DOHH2 (cell line): ENCODE measurements at regions not wholly inside any gene's neighbourhood (a gene's known extent, or its start where the extent isn't known, plus 50 kb on each side); places are given as distances from the start of the nearest gene placed in this dataset.

ENCODE experiments used
- H3F3A ChIP-seq: fragments of 200-600 bp; sonication (generic), shearing (Covaris generic); 2 replicates; pipeline ENCODE4 v1.6.0; 2016; ENCODE audit warnings: antibody characterized with exemption, mild to moderate bottlenecking; ENCODE audit not compliant: control insufficient read depth, insufficient read depth
- H3K27ac ChIP-seq: fragments of 200-600 bp; sonication (generic); 2 replicates; pipeline ENCODE4 v1.5.1; 2014; ENCODE audit warnings: low read depth, mild to moderate bottlenecking, low read length, moderate library complexity
- H3K27me3 ChIP-seq: fragments of 200-600 bp; sonication (generic); 2 replicates; pipeline ENCODE4 v1.6.1; 2014; ENCODE audit warnings: mild to moderate bottlenecking, low read length, mixed read lengths; ENCODE audit not compliant: control insufficient read depth
- H3K36me3 ChIP-seq: fragments of 200-600 bp; sonication (generic); 2 replicates; pipeline ENCODE4 v1.6.1; 2014; ENCODE audit warnings: mild to moderate bottlenecking, low read length, moderate library complexity, mixed read lengths; ENCODE audit not compliant: control insufficient read depth
- H3K4me1 ChIP-seq: fragments of 200-600 bp; sonication (generic); 2 replicates; pipeline ENCODE4 v1.6.1; 2014; ENCODE audit warnings: mild to moderate bottlenecking, low read length, mixed read lengths; ENCODE audit not compliant: control insufficient read depth
- H3K4me2 ChIP-seq: fragments of 200-600 bp; sonication (generic); 2 replicates; pipeline ENCODE4 v1.6.0; 2014; ENCODE audit warnings: mild to moderate bottlenecking, low read length, moderate library complexity
- H3K4me3 ChIP-seq: fragments of 200-600 bp; sonication (generic); 2 replicates; pipeline ENCODE4 v1.5.1; 2014; ENCODE audit warnings: mild to moderate bottlenecking, low read length, mixed read lengths
- H3K79me2 ChIP-seq: fragments of 200-600 bp; sonication (generic); 2 replicates; pipeline ENCODE4 v1.6.1; 2014; ENCODE audit warnings: mild to moderate bottlenecking, low read length, mixed read lengths; ENCODE audit not compliant: control insufficient read depth
- H3K9me2 ChIP-seq: fragments of 200-600 bp; sonication (generic); replicated peaks from 2 replicates; pipeline ENCODE4 v1.6.1; 2014; ENCODE audit warnings: mild to moderate bottlenecking, low read length, mixed read lengths; ENCODE audit not compliant: control insufficient read depth
- H3K9me3 ChIP-seq: fragments of 200-600 bp; sonication (generic); 2 replicates; pipeline ENCODE4 v1.6.1; 2014; ENCODE audit warnings: antibody characterized with exemption, low read length, mixed read lengths; ENCODE audit not compliant: control insufficient read depth, insufficient read depth
- H4K20me1 ChIP-seq: fragments of 200-600 bp; sonication (generic); 2 replicates; pipeline ENCODE4 v1.6.0; 2014; ENCODE audit warnings: low read depth, mild to moderate bottlenecking, antibody characterized with exemption, low read length, moderate library complexity; ENCODE audit not compliant: control insufficient read depth, insufficient read depth
- EZH2phosphoT487 ChIP-seq: fragments of 200-600 bp; sonication (generic); IDR thresholded peaks from 2 replicates; pipeline ENCODE4 v1.6.1; 2017; ENCODE audit warnings: borderline replicate concordance, mild to moderate bottlenecking, antibody characterized with exemption, low read length, moderate library complexity, mixed read lengths
- TF ChIP-seq, protein P1 (sequence below): fragments of 200-600 bp; sonication (generic); IDR thresholded peaks from one replicate; pipeline ENCODE4 v1.5.1; 2014; ENCODE audit warnings: antibody characterized with exemption, mild to moderate bottlenecking, low read depth, low read length; ENCODE audit not compliant: poor library complexity, severe bottlenecking

DNA sequence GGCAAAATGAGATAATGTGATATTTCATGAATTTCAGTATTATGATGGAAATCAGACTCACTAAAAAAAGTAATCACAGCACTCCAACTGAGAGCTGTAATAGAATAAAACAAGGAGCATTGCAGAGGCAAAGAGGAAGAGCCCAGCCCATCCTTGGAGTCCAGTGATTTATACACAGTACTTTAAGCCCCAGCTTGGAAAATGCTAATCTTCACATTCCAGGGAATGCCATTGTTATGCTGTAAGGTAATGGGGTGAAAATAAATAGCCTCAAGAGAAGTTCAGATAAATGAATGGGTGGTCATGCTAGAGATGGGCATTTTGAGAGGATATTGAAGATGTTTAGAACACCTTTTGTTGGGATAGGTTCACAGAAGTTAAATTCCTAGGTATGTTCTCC lies 190.3 kb upstream of the TAPT1 start:
- Histone ChIP-seq H3K4me1 (no peaks in the 10 kb centered on the region), H3K9me3 (no peaks in the 10 kb centered on the region), H3K36me3 (no peaks in the 10 kb centered on the region), H4K20me1 (no peaks in the 10 kb centered on the region), H3F3A (no peaks in the 10 kb centered on the region), H3K4me2 (no peak overlapping the region), H3K9me2 (no peaks in the 10 kb centered on the region), H3K27me3 (no peaks in the 10 kb centered on the region), H3K79me2 (no peaks in the 10 kb centered on the region), H3K4me3 (no peak overlapping the region), H3K27ac (no peak overlapping the region)
- no peak for TF ChIP-seq EZH2phosphoT487
- TF ChIP-seq, protein P1, sequence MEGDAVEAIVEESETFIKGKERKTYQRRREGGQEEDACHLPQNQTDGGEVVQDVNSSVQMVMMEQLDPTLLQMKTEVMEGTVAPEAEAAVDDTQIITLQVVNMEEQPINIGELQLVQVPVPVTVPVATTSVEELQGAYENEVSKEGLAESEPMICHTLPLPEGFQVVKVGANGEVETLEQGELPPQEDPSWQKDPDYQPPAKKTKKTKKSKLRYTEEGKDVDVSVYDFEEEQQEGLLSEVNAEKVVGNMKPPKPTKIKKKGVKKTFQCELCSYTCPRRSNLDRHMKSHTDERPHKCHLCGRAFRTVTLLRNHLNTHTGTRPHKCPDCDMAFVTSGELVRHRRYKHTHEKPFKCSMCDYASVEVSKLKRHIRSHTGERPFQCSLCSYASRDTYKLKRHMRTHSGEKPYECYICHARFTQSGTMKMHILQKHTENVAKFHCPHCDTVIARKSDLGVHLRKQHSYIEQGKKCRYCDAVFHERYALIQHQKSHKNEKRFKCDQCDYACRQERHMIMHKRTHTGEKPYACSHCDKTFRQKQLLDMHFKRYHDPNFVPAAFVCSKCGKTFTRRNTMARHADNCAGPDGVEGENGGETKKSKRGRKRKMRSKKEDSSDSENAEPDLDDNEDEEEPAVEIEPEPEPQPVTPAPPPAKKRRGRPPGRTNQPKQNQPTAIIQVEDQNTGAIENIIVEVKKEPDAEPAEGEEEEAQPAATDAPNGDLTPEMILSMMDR: no peak

DNA sequence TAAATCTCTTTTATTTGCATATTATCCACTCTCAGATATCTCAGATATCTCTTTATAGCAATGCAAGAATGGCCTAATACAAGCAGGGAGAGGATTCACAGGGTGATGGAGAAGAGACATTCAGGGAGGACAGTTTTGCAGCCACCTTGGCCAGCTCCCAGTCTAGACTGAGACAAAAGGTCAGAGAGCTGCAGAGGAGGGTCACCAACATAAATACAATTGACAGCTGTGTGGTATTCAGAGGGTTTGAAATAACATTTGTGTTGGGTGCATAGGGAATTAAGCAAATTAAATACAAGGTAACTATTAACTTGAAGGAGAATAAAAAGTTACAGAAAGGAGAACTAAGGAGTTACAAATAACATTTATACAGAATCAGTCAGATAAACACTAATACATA lies 189.5 kb upstream of the TAPT1 start:
- no peak for TF ChIP-seq EZH2phosphoT487
- TF ChIP-seq, protein P1: no peak
- Histone ChIP-seq H3F3A (no peaks in the 10 kb centered on the region), H3K4me1 (no peaks in the 10 kb centered on the region), H3K4me3 (no peak overlapping the region), H4K20me1 (no peaks in the 10 kb centered on the region), H3K27me3 (no peaks in the 10 kb centered on the region), H3K9me2 (no peaks in the 10 kb centered on the region), H3K79me2 (no peaks in the 10 kb centered on the region), H3K4me2 (no peak overlapping the region), H3K27ac (no peak overlapping the region), H3K9me3 (no peaks in the 10 kb centered on the region), H3K36me3 (no peaks in the 10 kb centered on the region)

DNA sequence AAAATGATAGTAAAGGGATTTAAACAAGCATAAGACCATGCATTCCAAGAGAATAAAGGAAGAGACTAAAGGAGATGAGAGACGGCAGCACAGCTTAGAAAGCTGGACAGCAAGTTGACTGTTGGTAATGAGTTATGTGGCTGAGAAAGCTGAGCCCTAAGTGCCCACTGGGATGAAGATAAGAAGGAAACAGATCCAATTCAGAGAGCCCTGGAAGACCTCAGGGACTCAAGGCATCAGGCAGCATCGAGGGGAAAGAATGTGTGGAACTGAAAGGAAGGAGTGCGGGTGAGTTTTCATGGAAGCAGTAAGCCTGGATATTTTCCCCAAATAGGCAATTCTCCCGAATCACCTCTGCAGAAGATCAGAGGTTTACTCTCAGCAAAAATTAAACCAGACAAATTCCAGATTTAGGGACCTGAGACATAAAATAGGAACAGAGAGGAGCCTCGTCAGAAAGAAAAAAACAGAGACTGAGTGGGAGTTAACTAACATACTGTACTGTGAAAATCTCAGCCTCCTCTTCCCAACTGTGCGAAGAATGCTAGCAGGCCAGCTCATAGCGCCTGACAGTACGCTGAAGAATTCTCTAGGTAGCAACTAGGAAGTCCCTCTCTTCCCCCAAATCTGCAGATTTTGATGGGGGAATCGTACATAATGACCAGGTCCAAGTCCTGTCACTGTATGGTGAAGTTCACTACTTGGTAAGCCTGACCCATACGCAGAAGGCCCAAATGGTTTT lies 187.7 kb upstream of the TAPT1 start:
- Histone ChIP-seq H3F3A (no peaks in the 10 kb centered on the region), H3K9me3 (no peaks in the 10 kb centered on the region), H3K4me3 (no peak overlapping the region), H3K79me2 (no peaks in the 10 kb centered on the region), H3K36me3 (no peaks in the 10 kb centered on the region), H3K27me3 (no peaks in the 10 kb centered on the region), H3K9me2 (no peaks in the 10 kb centered on the region), H3K4me2 (no peak overlapping the region), H3K4me1 (no peaks in the 10 kb centered on the region), H3K27ac (no peak overlapping the region), H4K20me1 (no peaks in the 10 kb centered on the region)
- TF ChIP-seq, protein P1: no peak
- TF ChIP-seq EZH2phosphoT487: no peak
